B cell (primary cell): ENCODE measurements at regions not wholly inside any gene's neighbourhood (a gene's known extent, or its start where the extent isn't known, plus 50 kb on each side); places are given as distances from the start of the nearest gene placed in this dataset.

Source experiments
- CTCF ChIP-seq: fragments of 200-600 bp; IDR thresholded peaks from one replicate; pipeline ENCODE4 v1.8.0; 2022; ENCODE audit warnings: antibody characterized with exemption, mild to moderate bottlenecking
- EZH2 ChIP-seq: IDR thresholded peaks from 2 replicates; pipeline ENCODE4 v1.6.1; 2012; ENCODE audit warnings: borderline replicate concordance, low read depth, mild to moderate bottlenecking, moderate library complexity, low read length; ENCODE audit not compliant: insufficient read depth, poor library complexity, severe bottlenecking

GRCh38 chr17:79176792-79177601, 102.4 kb downstream of the ENGASE start:
- no peak for TF ChIP-seq CTCF
- no peak for TF ChIP-seq EZH2
